GM12878 (cell line): ENCODE measurements at regions not wholly inside any gene's neighbourhood (a gene's known extent, or its start where the extent isn't known, plus 50 kb on each side); places are given as distances from the start of the nearest gene placed in this dataset.

Experiments used
- ATAC-seq: fragments of 200-7000 bp; cut with Tn5 transposase; 3 replicates; pipeline ENCODE4 v1.9.1; 2020; ENCODE audit warnings: mild to moderate bottlenecking, moderate library complexity
- BruUV-seq: library from RNA; stranded (reverse); fragments of 400-500 nt; replicated peaks from 2 replicates; lab custom pipeline; 2021; lab: Mats Ljungman, UMichigan
- CTCF ChIA-PET: fragments of 300-600 bp; sonication (Branson Sonifier 250); formaldehyde crosslinking; extraction: SDS; loops from one replicate; lab custom pipeline; 2021; ENCODE audit warnings: inconsistent platforms; lab: Yijun Ruan, JAX
- POLR2A ChIA-PET: fragments of 350-600 bp; formaldehyde crosslinking; extraction: SDS; loops from one replicate; lab custom pipeline; 2021; ENCODE audit warnings: inconsistent platforms; lab: Charles Lee
- RAD21 ChIA-PET: fragments of 300-600 bp; sonication (Branson Sonifier 250); formaldehyde crosslinking; loops from one replicate; lab custom pipeline; 2023; ENCODE audit warnings: antibody characterized with exemption; ENCODE audit not compliant: unreplicated experiment; lab: Charles Lee
- SMC1A ChIA-PET: fragments of 300-600 bp; sonication (Branson Sonifier 250); formaldehyde crosslinking; loops from one replicate; lab custom pipeline; 2023; ENCODE audit not compliant: unreplicated experiment, uncharacterized antibody; lab: Charles Lee
- DNase-seq: peaks from one replicate; pipeline ENCODE4 v3.0.0-alpha.2; 2011; ENCODE audit warnings: low read depth, low spot score
- FAIRE-seq: peaks from 3 replicates; lab custom pipeline; 2011; peaks lifted over from hg19 to GRCh38; lab: Jason Lieb, UNC
- H2AFZ ChIP-seq: 2 replicates; pipeline ENCODE4 v1.6.0; 2011; ENCODE audit warnings: low read depth, low read length, control low read depth; ENCODE audit not compliant: control insufficient read depth
- H3K27ac ChIP-seq: 2 replicates; pipeline ENCODE4 v1.5.1; 2011; ENCODE audit warnings: control low read depth; ENCODE audit not compliant: control insufficient read depth, insufficient read depth
- H3K27me3 ChIP-seq, 2 experiments: replicated peaks in 1 of 2; 2 replicates each; pipeline versions ENCODE4 v1.6.0 to v1.6.1; 2011; ENCODE audit warnings: low read length in 1 of 2; ENCODE audit not compliant: control insufficient read depth in 2 of 2, insufficient read depth in 2 of 2
- H3K36me3 ChIP-seq, 2 experiments: 2 replicates each; pipeline ENCODE4 v1.5.1; 2011; ENCODE audit warnings: low read length in 1 of 2; ENCODE audit not compliant: control insufficient read depth in 2 of 2, insufficient read depth in 2 of 2
- H3K4me1 ChIP-seq: 2 replicates; pipeline ENCODE4 v1.6.1; 2011; ENCODE audit warnings: mild to moderate bottlenecking, low read length, moderate library complexity, mixed read lengths; ENCODE audit not compliant: control insufficient read depth, insufficient read depth
- H3K4me2 ChIP-seq: 2 replicates; pipeline ENCODE4 v1.6.0; 2011; ENCODE audit warnings: control low read depth; ENCODE audit not compliant: control insufficient read depth, insufficient read depth
- H3K4me3 ChIP-seq: fragments of 200-600 bp; sonication (generic); 2 replicates; pipeline ENCODE4 v1.5.1; 2016
- H3K79me2 ChIP-seq: 2 replicates; pipeline ENCODE4 v1.6.0; 2011; ENCODE audit warnings: low read length; ENCODE audit not compliant: control insufficient read depth, insufficient read depth
- H3K9ac ChIP-seq: 2 replicates; pipeline ENCODE4 v1.8.0; 2011; ENCODE audit warnings: low read length, control low read depth, mixed read lengths; ENCODE audit not compliant: control insufficient read depth, insufficient read depth
- H3K9me3 ChIP-seq: replicated peaks from 3 replicates; pipeline ENCODE4 v1.5.1; 2011; ENCODE audit warnings: mild to moderate bottlenecking, low read length; ENCODE audit not compliant: control insufficient read depth, insufficient read depth
- H4K20me1 ChIP-seq: 2 replicates; pipeline ENCODE4 v1.6.0; 2011; ENCODE audit not compliant: control insufficient read depth, insufficient read depth
- BHLHE40 ChIP-seq, 2 experiments: fragments of 450-650 bp in 1 of 2; IDR thresholded peaks; 2 replicates each; pipeline ENCODE4 v1.6.1; 2011 to 2017; ENCODE audit warnings: low read depth in 2 of 2, borderline replicate concordance in 1 of 2, improper control_type of control experiment in 1 of 2, low read length in 1 of 2, mild to moderate bottlenecking in 1 of 2
- BMI1 ChIP-seq: fragments of 450-650 bp; IDR thresholded peaks from 2 replicates; pipeline ENCODE4 v1.6.1; 2016; ENCODE audit warnings: mild to moderate bottlenecking, moderate library complexity, borderline replicate concordance
- CBX5 ChIP-seq: sonication (generic); IDR thresholded peaks from 2 replicates; pipeline ENCODE4 v1.6.1; 2016; ENCODE audit warnings: low read depth, moderate library complexity, mild to moderate bottlenecking, inconsistent platforms
- CREB1 ChIP-seq: IDR thresholded peaks from 2 replicates; pipeline ENCODE4 v1.6.1; 2012; ENCODE audit warnings: low read depth, mild to moderate bottlenecking, inconsistent platforms
- CUX1 ChIP-seq: IDR thresholded peaks from 2 replicates; pipeline ENCODE4 v1.6.1; 2012; ENCODE audit warnings: improper control_type of control experiment, low read depth, low read length; ENCODE audit not compliant: insufficient replicate concordance
- ETV6 ChIP-seq, 2 experiments: fragments of 450-650 bp in 1 of 2; IDR thresholded peaks in 1 of 2; conservative IDR thresholded peaks in 1 of 2; 2 replicates each; pipeline ENCODE4 v1.6.1; 2014; ENCODE audit warnings: antibody characterized with exemption in 1 of 2, borderline replicate concordance in 1 of 2, low read depth in 1 of 2, mild to moderate bottlenecking in 1 of 2, moderate library complexity in 1 of 2
- GATAD2B ChIP-seq: fragments of 450-650 bp; conservative IDR thresholded peaks from 2 replicates; pipeline ENCODE4 v1.6.1; 2017; ENCODE audit warnings: low read depth, mild to moderate bottlenecking, moderate library complexity
- IRF4 ChIP-seq: IDR thresholded peaks from 2 replicates; pipeline ENCODE4 v1.6.1; 2011; ENCODE audit warnings: low read depth, low read length
- NRF1 ChIP-seq: conservative IDR thresholded peaks from 2 replicates; pipeline ENCODE4 v1.6.1; 2011; ENCODE audit warnings: mild to moderate bottlenecking, low read depth, low read length, improper control_type of control experiment
- PAX8 ChIP-seq: fragments of 450-650 bp; IDR thresholded peaks from 2 replicates; pipeline ENCODE4 v1.6.1; 2017; ENCODE audit warnings: mild to moderate bottlenecking, moderate library complexity
- RELA ChIP-seq: fragments of 450-650 bp; IDR thresholded peaks from 2 replicates; pipeline ENCODE4 v1.8.0; 2014; ENCODE audit warnings: borderline replicate concordance; ENCODE audit not compliant: partially characterized antibody
- SKIL ChIP-seq: fragments of 450-650 bp; IDR thresholded peaks from 2 replicates; pipeline ENCODE4 v1.6.1; 2017; ENCODE audit warnings: mild to moderate bottlenecking, low read depth, inconsistent platforms; ENCODE audit not compliant: poor library complexity, severe bottlenecking
- TARDBP ChIP-seq: IDR thresholded peaks from 2 replicates; pipeline ENCODE4 v1.6.1; 2016; ENCODE audit warnings: borderline replicate concordance
- ZBED1 ChIP-seq: IDR thresholded peaks from 2 replicates; pipeline ENCODE4 v1.6.1; 2016; ENCODE audit warnings: borderline replicate concordance
- ZNF24 ChIP-seq: fragments of 450-650 bp; IDR thresholded peaks from 2 replicates; pipeline ENCODE4 v1.6.1; 2017; ENCODE audit warnings: antibody characterized with exemption, mild to moderate bottlenecking
- WGBS: methylation state at CpG from one replicate; pipeline ENCODE4 v1.1.6; 2016; ENCODE audit warnings: low lambda C conversion rate; ENCODE audit not compliant: insufficient replicate concordance, insufficient coverage; ENCODE audit errors: missing lambda C conversion rate; 5-methylcytosine and 5-hydroxymethylcytosine counted together
- in situ Hi-C: fragments of 300-500 bp; cut with MboI; formaldehyde crosslinking; loops from 9 replicates; pipeline ENCODE4 v1.14.3; 2018; ENCODE audit warnings: mixed read lengths
- intact Hi-C: fragments of 100-400 bp; cut with micrococcal nuclease; formaldehyde crosslinking; loops from one replicate; pipeline ENCODE4 v1.14.2; 2022; ENCODE audit not compliant: unreplicated experiment

- peak; percentile 80 for TF ChIP-seq SKIL
- peak; percentile 96 for TF ChIP-seq CREB1
- peak; percentile 27; the same call in 1 of the 2 replicates for TF ChIP-seq IRF4
- TF ChIP-seq NRF1 = no peak
- TF ChIP-seq ZBED1 = peak; percentile 56; the same call in 1 of the 2 replicates
- peak; percentile 92 for TF ChIP-seq ZNF24
- TF ChIP-seq CBX5 = 0 out of 2 replicates have a peak, but pooled peaks have one; percentile 58
- peak; percentile 90 for TF ChIP-seq TARDBP
- peak in 1 of 2 experiments; percentile 37; a peak in 1 of 4 replicates for TF ChIP-seq ETV6 (conservative IDR thresholded peaks at IDR 0.05 in 1 of 2, IDR thresholded peaks at IDR 0.05 in 1 of 2; ENCODE audit: borderline replicate concordance in 1 of 2, low read depth in 1 of 2)
These were observed 80.4 kb upstream of the ZNF184 start (continued) for GRCh38 chr6:27553123-27553904.

- no peaks in the 10 kb centered on the region for H3K36me3 ChIP-seq
- no peak for DNase-seq
- no peaks in the 10 kb centered on the region for H4K20me1 ChIP-seq
- intact Hi-C loops (loop anchor here (2.0 kb wide), 1 partner anchor 41 kb away; no protein-coding TSS in a partner anchor), in situ Hi-C loops (no loop called here)
- BruUV-seq = no TSS peak
- H3K4me3 ChIP-seq = no peak overlapping the region
- H2AFZ ChIP-seq = no peak overlapping the region
- ChIA-PET SMC1A (no interaction called here), RAD21 (no interaction called here), CTCF (no interaction called here), POLR2A (no interaction called here)
- H3K4me1 ChIP-seq = no peaks in the 10 kb centered on the region
- H3K27ac ChIP-seq = no peak overlapping the region
- WGBS = 70% methylated on average over 2 of the region's 2 CpGs
- no peaks in the 10 kb centered on the region for H3K27me3 ChIP-seq
- H3K4me2 ChIP-seq = no peak overlapping the region; the same call in 1 of the 2 replicates
- no peaks in the 10 kb centered on the region for H3K79me2 ChIP-seq
- no peak for ATAC-seq
- no peaks in the 10 kb centered on the region; the same call in 2 of the 3 replicates for H3K9me3 ChIP-seq
- no peak for FAIRE-seq
- H3K9ac ChIP-seq = no peak overlapping the region
- TF ChIP-seq PAX8 (no peak), BHLHE40 (IDR thresholded peaks at IDR 0.05; ENCODE audit: borderline replicate concordance in 1 of 2, low read depth in 2 of 2, low read length in 1 of 2) (no peak), BMI1 (no peak), RELA (no peak), CUX1 (no peak), GATAD2B (no peak)
These were observed 78.7 kb upstream of the ZNF184 start for GRCh38 chr6:27551607-27552006.
